IPS-18c (cell line): ENCODE measurements at regions not wholly inside any gene's neighbourhood (a gene's known extent, or its start where the extent isn't known, plus 50 kb on each side); places are given as distances from the start of the nearest gene placed in this dataset.

Source experiments
- H3K4me3 ChIP-seq: 2 replicates; pipeline ENCODE4 v1.7.0; 2013; ENCODE audit warnings: low read depth, mild to moderate bottlenecking, low read length, moderate library complexity; ENCODE audit not compliant: insufficient read depth
- H3K9me3 ChIP-seq: one replicate; pipeline ENCODE4 v1.6.1; 2013; ENCODE audit warnings: mild to moderate bottlenecking, low read length, moderate library complexity; ENCODE audit not compliant: control insufficient read depth, insufficient read depth

DNA sequence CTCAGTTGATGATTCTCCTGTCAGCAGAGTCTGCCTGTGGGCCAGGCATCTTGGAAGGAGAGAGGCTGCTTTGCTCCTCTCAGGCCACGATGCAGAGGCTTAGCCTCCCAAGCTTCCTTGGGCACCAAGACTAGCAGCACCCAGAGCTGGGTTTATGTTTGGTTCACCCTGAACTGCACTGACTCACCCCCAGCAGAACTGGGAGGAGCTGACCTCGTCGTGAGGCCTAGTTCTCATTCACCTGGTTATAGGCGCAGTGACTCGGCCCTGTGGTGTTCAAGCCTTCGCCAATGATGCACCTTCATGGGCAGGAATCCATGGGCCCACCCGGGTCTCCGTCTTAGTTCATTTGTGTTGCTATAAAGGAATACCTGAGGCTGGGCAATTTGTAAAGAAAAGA is 122.0 kb upstream of the ZNF438 start:
- Histone ChIP-seq H3K9me3 (no peaks in the 10 kb centered on the region), H3K4me3 (no peak overlapping the region)

DNA sequence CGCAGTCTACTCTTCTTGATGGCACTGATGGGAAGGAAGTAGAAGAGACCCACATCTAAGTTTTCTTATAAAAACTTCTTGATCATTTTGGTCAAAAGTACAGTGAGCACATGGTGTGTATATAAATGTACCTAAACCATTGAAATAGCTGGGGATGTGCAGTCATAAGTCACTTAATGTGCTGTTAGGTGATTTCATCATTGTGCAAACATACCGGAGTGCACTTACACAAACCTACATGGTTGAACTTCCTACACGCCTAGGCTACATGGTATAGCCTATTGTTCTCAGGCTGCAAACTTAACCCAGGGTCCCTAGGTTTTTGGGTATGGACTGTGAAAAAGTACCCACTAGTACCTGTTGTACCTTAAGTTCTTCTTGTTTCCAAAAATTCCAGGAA is 123.3 kb upstream of the ZNF438 start:
- H3K9me3 ChIP-seq, result no peaks in the 10 kb centered on the region
- no peak overlapping the region for H3K4me3 ChIP-seq

DNA sequence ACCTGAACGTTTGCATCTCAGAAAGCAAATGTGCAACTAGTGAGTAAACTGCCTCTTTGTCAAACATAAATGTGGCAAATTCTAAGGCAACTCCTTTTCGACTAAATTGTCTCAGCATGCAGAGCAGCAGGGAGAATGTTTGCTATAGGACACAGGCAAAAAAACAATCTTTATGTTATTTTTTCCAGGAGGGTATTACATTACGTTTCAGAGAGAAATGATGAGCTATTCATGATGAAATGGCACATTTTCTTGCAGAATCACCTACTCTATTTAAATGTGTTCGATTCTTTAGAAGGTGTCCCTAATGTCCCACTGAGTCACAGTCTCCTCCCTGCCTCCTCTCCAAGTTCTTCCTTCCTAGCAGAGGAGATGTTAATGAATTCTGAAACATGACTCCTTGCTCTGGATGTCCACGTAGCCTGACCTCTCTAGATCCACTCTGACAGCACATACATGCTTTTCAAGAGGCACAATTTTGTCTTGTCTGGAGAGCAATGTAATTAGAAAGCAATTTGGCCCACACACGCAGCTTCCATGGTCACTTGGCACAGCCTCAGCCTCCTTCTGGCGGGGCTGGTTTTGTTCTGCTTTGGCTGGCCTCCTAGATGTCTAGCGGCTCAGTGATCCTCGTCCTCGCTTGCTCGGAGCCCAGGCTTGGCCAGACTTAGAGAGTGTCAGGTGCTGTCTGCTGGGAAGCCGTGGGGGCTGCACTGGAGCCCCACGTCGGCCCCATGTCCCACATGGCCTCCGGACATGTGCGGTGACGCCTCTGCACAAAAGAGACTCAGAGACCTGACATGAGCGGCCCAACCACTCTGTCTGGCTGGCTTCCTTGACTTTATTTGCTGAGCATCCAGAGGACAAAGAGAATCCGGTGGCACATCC is 125.7 kb upstream of the ZNF438 start:
- Histone ChIP-seq H3K4me3 (no peak overlapping the region), H3K9me3 (no peaks in the 10 kb centered on the region)

DNA sequence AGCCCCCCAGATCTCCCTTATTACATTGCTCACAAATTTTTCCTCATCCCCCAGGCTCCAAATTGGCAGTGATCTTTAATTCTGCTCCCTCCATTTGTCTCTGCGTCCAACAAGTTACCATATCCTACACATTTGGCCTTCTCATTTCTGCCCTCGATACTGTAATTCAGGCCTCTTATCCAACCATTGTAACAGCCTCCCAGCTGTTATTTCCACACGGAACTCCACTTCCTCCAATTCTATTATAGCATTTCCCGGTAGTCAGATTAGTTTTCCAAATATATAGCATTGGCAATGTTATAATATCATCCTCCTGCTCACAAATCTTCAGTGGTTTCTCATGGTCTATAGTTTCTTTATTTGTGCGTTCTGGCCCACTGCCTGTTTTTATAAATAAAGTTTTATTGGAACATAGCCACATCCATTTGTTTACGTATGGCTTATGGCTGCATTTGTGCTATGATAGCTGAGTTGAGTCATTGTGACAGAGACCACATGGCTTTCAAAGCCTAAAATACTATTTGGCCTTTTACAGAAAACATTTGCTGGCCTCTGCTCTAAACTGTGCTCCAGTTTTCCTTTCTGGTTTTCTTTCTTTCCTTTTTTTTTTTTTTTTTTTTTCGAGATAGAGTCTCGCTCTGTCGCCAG is 126.5 kb upstream of the ZNF438 start:
- no peak overlapping the region for H3K4me3 ChIP-seq

DNA sequence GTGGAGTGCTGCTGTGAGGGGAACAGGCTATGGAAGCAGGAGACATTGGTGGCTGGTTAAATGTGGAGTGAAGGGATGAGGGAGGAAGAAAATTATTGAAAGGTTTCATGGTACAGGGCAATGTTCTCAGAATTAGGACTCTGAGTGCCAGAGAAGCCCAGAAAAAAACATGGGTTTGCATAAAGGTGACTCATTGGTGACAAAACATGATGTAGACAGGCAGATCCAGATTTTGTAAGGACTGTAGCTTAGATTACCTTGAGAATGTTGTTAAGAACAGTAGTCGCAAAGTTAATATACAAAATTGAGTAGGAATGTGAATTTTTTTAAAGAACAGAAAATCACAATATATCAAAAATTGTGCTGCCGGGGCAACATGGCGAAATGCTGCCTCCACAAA is 134.9 kb upstream of the ZNF438 start:
- no peaks in the 10 kb centered on the region for H3K9me3 ChIP-seq
- no peak overlapping the region for H3K4me3 ChIP-seq

More for the DNA sequence above, 126.5 kb upstream of the ZNF438 start:
- no peaks in the 10 kb centered on the region for H3K9me3 ChIP-seq

GRCh38 chr10:31170636-31171035 is 139.0 kb upstream of the ZNF438 start:
- Histone ChIP-seq H3K9me3 (no peaks in the 10 kb centered on the region), H3K4me3 (no peak overlapping the region)

DNA sequence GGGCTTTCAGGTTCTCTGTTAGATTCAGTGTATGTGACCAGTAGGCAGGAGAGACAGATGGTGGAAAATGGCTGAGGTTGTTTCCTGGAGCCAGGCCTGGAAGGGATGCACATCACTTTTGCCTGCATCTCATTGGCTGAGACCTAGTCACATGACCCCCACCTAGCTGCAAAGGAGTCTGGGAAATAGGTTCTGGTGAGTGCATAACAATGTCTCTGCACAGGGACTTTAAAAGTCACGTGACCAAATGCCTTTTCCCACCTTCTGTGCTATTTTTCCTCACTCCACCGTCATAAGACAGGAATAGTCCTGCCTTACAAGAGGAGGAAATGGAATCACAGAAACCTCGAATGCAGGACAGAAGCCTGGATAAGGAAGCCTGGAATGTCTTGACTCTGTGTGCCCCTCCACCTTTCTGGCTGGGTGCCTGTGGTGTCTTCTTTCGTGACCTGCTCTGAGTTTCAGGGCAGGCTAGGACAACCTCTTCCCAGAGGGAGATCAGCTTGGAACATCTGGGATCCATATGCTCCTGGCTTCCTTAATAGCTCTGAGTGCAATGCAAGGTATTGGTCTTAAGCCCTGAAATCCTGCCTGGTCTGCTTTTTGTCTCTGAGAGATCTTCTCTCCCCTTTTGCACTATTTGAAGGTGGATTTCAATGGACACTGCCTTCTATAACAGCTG is 139.9 kb upstream of the ZNF438 start:
- H3K9me3 ChIP-seq, result no peaks in the 10 kb centered on the region
- no peak overlapping the region for H3K4me3 ChIP-seq

- no peak overlapping the region for H3K4me3 ChIP-seq
- H3K9me3 ChIP-seq, result no peaks in the 10 kb centered on the region
Observed at GRCh38 chr10:31172925-31173324, 141.3 kb upstream of the ZNF438 start.

- Histone ChIP-seq H3K9me3 (no peaks in the 10 kb centered on the region), H3K4me3 (no peak overlapping the region)
Observed at GRCh38 chr10:31173752-31174151, 142.1 kb upstream of the ZNF438 start.

- no peak overlapping the region for H3K4me3 ChIP-seq
- H3K9me3 ChIP-seq, result no peaks in the 10 kb centered on the region
Observed at GRCh38 chr10:31179091-31179680, 139.8 kb upstream of the ZEB1 start.

- H3K9me3 ChIP-seq, result no peaks in the 10 kb centered on the region
Observed at GRCh38 chr10:31186225-31187000, 132.6 kb upstream of the ZEB1 start.

GRCh38 chr10:31187182-31187581 is 131.8 kb upstream of the ZEB1 start:
- H3K9me3 ChIP-seq, result no peaks in the 10 kb centered on the region
- no peak overlapping the region for H3K4me3 ChIP-seq

More at GRCh38 chr10:31186225-31187000, 132.6 kb upstream of the ZEB1 start:
- no peak overlapping the region for H3K4me3 ChIP-seq

- Histone ChIP-seq H3K9me3 (no peaks in the 10 kb centered on the region), H3K4me3 (no peak overlapping the region)
Observed at GRCh38 chr10:31187607-31188210, 131.3 kb upstream of the ZEB1 start.

DNA sequence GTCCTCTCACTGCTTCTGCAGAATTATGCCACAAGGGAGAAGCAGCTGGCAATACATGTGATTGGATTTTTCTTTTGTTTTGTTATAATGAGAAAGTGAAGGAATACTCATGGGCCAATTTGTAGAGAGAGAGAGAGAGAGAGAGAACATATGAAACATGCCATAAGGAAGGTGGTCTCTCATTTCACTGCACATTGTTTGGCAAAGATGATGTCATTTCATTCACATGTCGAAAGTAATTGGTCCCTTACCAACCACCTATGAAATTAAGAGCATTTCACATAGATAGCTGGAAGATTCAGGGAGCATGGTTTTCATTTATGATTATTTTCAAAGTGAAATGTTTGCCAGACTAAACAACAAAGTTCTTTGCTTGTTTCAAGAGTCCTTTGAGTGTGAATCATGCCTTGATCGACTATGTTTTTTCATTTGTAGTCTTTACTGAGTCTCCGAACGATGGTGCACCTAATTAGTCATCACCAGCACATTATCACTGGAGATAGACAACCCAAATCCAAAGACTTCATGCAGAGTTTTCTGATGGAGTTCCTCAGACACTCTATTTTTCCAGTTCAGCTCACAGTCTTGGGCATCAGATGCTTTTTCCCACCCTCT is 130.1 kb upstream of the ZEB1 start:
- no peak overlapping the region for H3K4me3 ChIP-seq
- H3K9me3 ChIP-seq, result no peaks in the 10 kb centered on the region

- Histone ChIP-seq H3K4me3 (no peak overlapping the region), H3K9me3 (no peaks in the 10 kb centered on the region)
Observed at GRCh38 chr10:31190488-31190887, 128.5 kb upstream of the ZEB1 start.

DNA sequence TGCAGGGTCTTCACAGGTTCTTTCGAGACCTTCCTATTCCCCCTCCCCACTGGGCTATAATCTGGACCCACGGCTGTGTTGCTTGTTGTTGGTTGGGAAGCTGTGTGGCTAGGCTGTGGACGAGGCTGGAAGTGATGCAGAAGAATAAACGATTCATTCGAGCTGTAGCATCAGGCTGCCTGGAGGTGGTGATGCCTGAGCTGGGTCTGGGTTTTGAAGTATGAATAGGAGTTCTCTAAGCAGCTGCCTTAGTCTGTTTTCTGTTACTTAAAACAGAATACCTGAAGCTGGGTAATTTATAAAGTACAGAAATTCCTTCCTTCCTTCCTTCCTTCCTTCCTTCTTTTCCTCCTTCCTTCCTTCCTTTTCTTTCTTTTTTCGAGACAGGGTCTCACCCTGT is 126.5 kb upstream of the ZEB1 start:
- H3K9me3 ChIP-seq, result peaks cover 2% of the 10 kb centered on the region

More for the DNA sequence above, 126.5 kb upstream of the ZEB1 start:
- H3K4me3 ChIP-seq, result no peak overlapping the region
